ENCODE measurements at regions not wholly inside any gene's neighbourhood (a gene's known extent, or its start where the extent isn't known, plus 50 kb on each side); places are given as distances from the start of the nearest gene placed in this dataset.

GRCh38 chr22:23394525-23395326 lies 185.4 kb downstream of the IGLL1 start:
- Histone ChIP-seq H2AFZ (ENCODE audit: low read depth, low read length, poor library complexity, severe bottlenecking) (no peak overlapping the region), H3K9me3 (ENCODE audit: control insufficient read depth in 1 of 2, insufficient read depth in 1 of 2, low read depth in 1 of 2, low read length in 2 of 2) (no peaks in the 10 kb centered on the region), H3K4me1 (ENCODE audit: control insufficient read depth in 1 of 2, insufficient read depth in 2 of 2, low read length in 2 of 2) (no peaks in the 10 kb centered on the region), H3K36me3 (ENCODE audit: control insufficient read depth in 1 of 2, insufficient read depth in 2 of 2, low read length in 2 of 2) (no peaks in the 10 kb centered on the region), H3K27me3 (ENCODE audit: insufficient read depth, low read length) (no peaks in the 10 kb centered on the region), H3K4me3 (replicated peaks in 1 of 2; ENCODE audit: low read depth in 1 of 2, low read length in 2 of 2) (no peak overlapping the region), H3K27ac (ENCODE audit: low read depth, low read length) (no peak overlapping the region), H3K4me2 (ENCODE audit: low read length) (no peak overlapping the region), H3K9ac (ENCODE audit: low read length) (no peak overlapping the region), H3K9me2 (ENCODE audit: insufficient read depth) (no peaks in the 10 kb centered on the region), H3K79me2 (ENCODE audit: insufficient read depth, low read length) (no peaks in the 10 kb centered on the region), H4K20me1 (ENCODE audit: insufficient read depth) (no peaks in the 10 kb centered on the region)
- ChIA-PET RAD21 (ENCODE audit: low non-redundant PET in 1 of 2, low total read pairs in 2 of 2, uncharacterized antibody in 2 of 2, unreplicated experiment in 2 of 2) (no interaction called here), POLR2A (no interaction called here), CTCF (no interaction called here)
- TF ChIP-seq TCF7L2 (IDR thresholded peaks at IDR 0.05; ENCODE audit: borderline replicate concordance, extremely low read depth, insufficient read depth, insufficient read length) = no peak
- no peak for TF ChIP-seq POLR2A (IDR thresholded peaks at IDR 0.05; ENCODE audit: borderline replicate concordance, extremely low read depth, insufficient read depth, insufficient read length)
- no peak for TF ChIP-seq ZBTB33 (IDR thresholded peaks at IDR 0.05; ENCODE audit: extremely low read depth, insufficient replicate concordance, low read length)
- no peak for TF ChIP-seq MAX (IDR thresholded peaks at IDR 0.05)
- no peak for TF ChIP-seq SRF (IDR thresholded peaks at IDR 0.05; ENCODE audit: low read depth)
- no peak for TF ChIP-seq POLR2AphosphoS5 (IDR thresholded peaks at IDR 0.05; ENCODE audit: low read depth, low read length)
- no peak for TF ChIP-seq RAD21 (IDR thresholded peaks at IDR 0.05; ENCODE audit: low read depth)
- no peak for TF ChIP-seq SIN3A (IDR thresholded peaks at IDR 0.05; ENCODE audit: low read depth)
- no peak for TF ChIP-seq CEBPB (IDR thresholded peaks at IDR 0.05; ENCODE audit: low read depth)
- no peak for TF ChIP-seq CTCF (IDR thresholded peaks at IDR 0.05 in 2 of 3, conservative IDR thresholded peaks at IDR 0.05 in 1 of 3; ENCODE audit: borderline replicate concordance in 1 of 3, insufficient read depth in 1 of 3, low read depth in 2 of 3, low read length in 2 of 3)
- TF ChIP-seq FOSL1 (IDR thresholded peaks at IDR 0.05; ENCODE audit: low read depth) = no peak
- TF ChIP-seq ATF3 (IDR thresholded peaks at IDR 0.05) = no peak
- TF ChIP-seq EZH2 (IDR thresholded peaks at IDR 0.05) = no peak
- no peak for TF ChIP-seq CBX3 (IDR thresholded peaks at IDR 0.05; ENCODE audit: low read depth)
- TF ChIP-seq SP1 (IDR thresholded peaks at IDR 0.05; ENCODE audit: low read depth) = no peak
- no peak for TF ChIP-seq EGR1 (IDR thresholded peaks at IDR 0.05; ENCODE audit: low read depth)
- no peak for TF ChIP-seq JUND (IDR thresholded peaks at IDR 0.05)
- TF ChIP-seq ZNF274 (IDR thresholded peaks at IDR 0.05; ENCODE audit: low read depth, low read length) = no peak
- no peak for ATAC-seq
- no TSS peak for BruUV-seq (replicated peaks)
- intact Hi-C loops (cut with micrococcal nuclease) = no loop called here
- DNase-seq (ENCODE audit: low read depth, low spot score) = no peak
